ENCODE measurements at regions not wholly inside any gene's neighbourhood (a gene's known extent, or its start where the extent isn't known, plus 50 kb on each side); places are given as distances from the start of the nearest gene placed in this dataset.
"Not testable (repeated sequence)": the region's sequence is repeated elsewhere in the genome, so short reads cannot be mapped to it uniquely, and the experiment has no call there.

GRCh38 chr4:186428481-186428880 is 126.9 kb downstream of the MTNR1A start:
- no peak for DNase-seq (ENCODE audit: insufficient read length, low spot score)
- FAIRE-seq: no peak
- TF ChIP-seq PAX5 (IDR thresholded peaks at IDR 0.05; ENCODE audit: insufficient read depth, low read length, severe bottlenecking): no peak
- no peak for TF ChIP-seq POU2F2 (IDR thresholded peaks at IDR 0.05; ENCODE audit: low read depth, low read length)
- TF ChIP-seq TAF1 (IDR thresholded peaks at IDR 0.05; ENCODE audit: low read depth, low read length): no peak
- TF ChIP-seq POLR2A (IDR thresholded peaks at IDR 0.05; ENCODE audit: low read depth, low read length): no peak
- TF ChIP-seq SPI1 (IDR thresholded peaks at IDR 0.05; ENCODE audit: low read depth, low read length): no peak
- TF ChIP-seq POLR2AphosphoS5 (IDR thresholded peaks at IDR 0.05; ENCODE audit: low read depth, low read length): no peak

DNA sequence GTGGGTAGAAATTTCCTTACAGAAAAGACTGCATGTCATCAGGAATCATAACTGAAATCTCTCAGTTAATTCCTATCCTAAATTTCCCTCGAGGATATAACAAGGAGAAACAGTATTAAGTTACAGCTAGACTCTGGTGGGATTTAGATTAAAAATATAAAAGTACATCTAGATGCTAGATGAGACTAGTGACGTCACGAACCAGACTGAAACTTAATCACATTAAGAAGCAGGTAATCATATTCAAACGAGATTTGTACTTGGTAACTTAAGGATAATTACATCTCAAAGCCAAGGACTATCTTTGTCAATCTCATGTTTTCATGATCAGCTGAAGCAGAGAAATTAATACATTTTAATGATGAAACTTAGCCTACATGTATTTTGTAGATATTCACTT is 130.6 kb downstream of the MTNR1A start:
- TF ChIP-seq POLR2A (IDR thresholded peaks at IDR 0.05; ENCODE audit: low read depth, low read length) (no peak), PAX5 (IDR thresholded peaks at IDR 0.05; ENCODE audit: insufficient read depth, low read length, severe bottlenecking) (no peak), POLR2AphosphoS5 (IDR thresholded peaks at IDR 0.05; ENCODE audit: low read depth, low read length) (no peak), TAF1 (IDR thresholded peaks at IDR 0.05; ENCODE audit: low read depth, low read length) (no peak), POU2F2 (IDR thresholded peaks at IDR 0.05; ENCODE audit: low read depth, low read length) (no peak), SPI1 (IDR thresholded peaks at IDR 0.05; ENCODE audit: low read depth, low read length) (no peak)
- DNase-seq (ENCODE audit: insufficient read length, low spot score): no peak
- no peak for FAIRE-seq

- no peak for FAIRE-seq
- DNase-seq (ENCODE audit: insufficient read length, low spot score): no peak
- TF ChIP-seq PAX5 (IDR thresholded peaks at IDR 0.05; ENCODE audit: insufficient read depth, low read length, severe bottlenecking) (no peak), TAF1 (IDR thresholded peaks at IDR 0.05; ENCODE audit: low read depth, low read length) (no peak), POLR2A (IDR thresholded peaks at IDR 0.05; ENCODE audit: low read depth, low read length) (no peak), SPI1 (IDR thresholded peaks at IDR 0.05; ENCODE audit: low read depth, low read length) (no peak), POU2F2 (IDR thresholded peaks at IDR 0.05; ENCODE audit: low read depth, low read length) (no peak), POLR2AphosphoS5 (IDR thresholded peaks at IDR 0.05; ENCODE audit: low read depth, low read length) (no peak)
Observed at GRCh38 chr4:186422296-186422695, 133.1 kb downstream of the MTNR1A start.

DNA sequence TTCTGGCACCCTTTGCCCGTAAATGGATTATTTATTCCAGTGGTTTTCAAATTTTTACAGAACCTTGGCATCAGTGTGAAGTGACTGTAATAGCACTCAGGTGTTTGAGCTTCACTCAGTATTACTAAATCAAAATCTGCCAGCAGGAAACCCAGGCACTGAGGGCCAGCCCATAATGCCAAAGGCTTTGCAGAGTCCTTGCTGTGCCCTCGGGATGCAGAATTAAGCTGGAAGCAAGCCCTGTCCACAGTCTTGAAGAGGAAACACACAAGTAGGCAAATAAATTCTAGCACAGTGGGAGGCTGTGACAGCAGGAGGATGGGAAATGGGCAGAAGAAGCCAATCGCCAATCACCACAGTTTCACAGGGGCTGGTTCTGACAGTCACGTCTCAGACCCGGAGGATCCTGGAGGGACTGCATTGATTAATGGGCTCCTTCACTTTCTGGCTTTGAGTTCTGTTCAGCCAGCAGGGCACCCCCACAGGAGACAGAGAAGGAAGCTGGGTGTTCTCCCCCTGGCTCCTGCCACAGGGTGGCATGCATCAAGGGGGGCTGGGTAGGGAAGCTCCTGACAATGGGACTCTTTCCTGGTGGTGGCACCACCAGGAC is 138.8 kb downstream of the MTNR1A start:
- FAIRE-seq (no peak), DNase-seq (ENCODE audit: insufficient read length, low spot score) (no peak)

DNA sequence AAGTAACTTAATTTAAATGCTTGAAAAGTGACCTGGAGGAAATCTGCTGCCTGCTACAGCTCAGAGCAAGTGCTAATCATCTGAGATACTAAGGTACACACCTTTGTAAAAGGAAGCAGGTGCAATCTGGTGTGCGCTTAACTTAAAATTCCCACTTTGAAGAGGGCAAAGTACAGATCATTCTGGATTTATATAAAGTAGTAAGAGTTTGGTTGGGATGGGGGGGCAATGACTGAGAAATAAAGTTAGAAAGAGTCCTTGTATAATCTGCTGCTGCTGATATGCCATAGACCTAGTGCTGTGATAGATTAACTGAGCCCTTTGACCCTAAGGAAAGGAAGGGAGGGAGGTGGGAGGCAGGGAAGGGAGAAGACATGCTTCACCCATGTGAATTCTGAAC is 141.0 kb downstream of the MTNR1A start:
- TF ChIP-seq POLR2A (IDR thresholded peaks at IDR 0.05; ENCODE audit: low read depth, low read length) (no peak), POU2F2 (IDR thresholded peaks at IDR 0.05; ENCODE audit: low read depth, low read length) (no peak), PAX5 (IDR thresholded peaks at IDR 0.05; ENCODE audit: insufficient read depth, low read length, severe bottlenecking) (no peak), POLR2AphosphoS5 (IDR thresholded peaks at IDR 0.05; ENCODE audit: low read depth, low read length) (no peak), TAF1 (IDR thresholded peaks at IDR 0.05; ENCODE audit: low read depth, low read length) (no peak), SPI1 (IDR thresholded peaks at IDR 0.05; ENCODE audit: low read depth, low read length) (no peak)
- no peak for DNase-seq (ENCODE audit: insufficient read length, low spot score)
- no peak for FAIRE-seq

More for the DNA sequence above, 138.8 kb downstream of the MTNR1A start:
- TF ChIP-seq TAF1 (IDR thresholded peaks at IDR 0.05; ENCODE audit: low read depth, low read length) (no peak), POLR2A (IDR thresholded peaks at IDR 0.05; ENCODE audit: low read depth, low read length) (no peak), POU2F2 (IDR thresholded peaks at IDR 0.05; ENCODE audit: low read depth, low read length) (no peak), POLR2AphosphoS5 (IDR thresholded peaks at IDR 0.05; ENCODE audit: low read depth, low read length) (no peak), SPI1 (IDR thresholded peaks at IDR 0.05; ENCODE audit: low read depth, low read length) (no peak)

DNA sequence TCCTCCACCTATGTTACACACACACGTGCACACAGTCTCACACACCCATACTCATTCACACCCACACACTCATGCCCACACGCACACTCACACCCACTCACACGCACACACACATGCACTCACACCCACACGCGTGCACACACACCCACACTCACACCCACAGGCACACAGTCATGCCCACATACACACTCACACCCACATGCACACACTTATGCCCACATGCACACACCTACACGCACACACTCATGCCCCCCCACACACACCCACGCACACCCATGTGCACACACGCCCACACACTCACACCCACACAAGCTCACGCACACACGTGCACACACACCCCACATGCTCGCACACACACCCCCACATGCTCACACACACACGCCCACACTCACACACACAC is 140.0 kb downstream of the F11 start:
- DNase-seq (ENCODE audit: insufficient read length, low spot score) (no peak), FAIRE-seq (no peak)
- TF ChIP-seq SPI1 (IDR thresholded peaks at IDR 0.05; ENCODE audit: low read depth, low read length) (no peak), PAX5 (IDR thresholded peaks at IDR 0.05; ENCODE audit: insufficient read depth, low read length, severe bottlenecking) (no peak), POU2F2 (IDR thresholded peaks at IDR 0.05; ENCODE audit: low read depth, low read length) (peak; percentile 43; the same call in 1 of the 2 replicates), POLR2AphosphoS5 (IDR thresholded peaks at IDR 0.05; ENCODE audit: low read depth, low read length) (no peak), TAF1 (IDR thresholded peaks at IDR 0.05; ENCODE audit: low read depth, low read length) (no peak), POLR2A (IDR thresholded peaks at IDR 0.05; ENCODE audit: low read depth, low read length) (no peak)

DNA sequence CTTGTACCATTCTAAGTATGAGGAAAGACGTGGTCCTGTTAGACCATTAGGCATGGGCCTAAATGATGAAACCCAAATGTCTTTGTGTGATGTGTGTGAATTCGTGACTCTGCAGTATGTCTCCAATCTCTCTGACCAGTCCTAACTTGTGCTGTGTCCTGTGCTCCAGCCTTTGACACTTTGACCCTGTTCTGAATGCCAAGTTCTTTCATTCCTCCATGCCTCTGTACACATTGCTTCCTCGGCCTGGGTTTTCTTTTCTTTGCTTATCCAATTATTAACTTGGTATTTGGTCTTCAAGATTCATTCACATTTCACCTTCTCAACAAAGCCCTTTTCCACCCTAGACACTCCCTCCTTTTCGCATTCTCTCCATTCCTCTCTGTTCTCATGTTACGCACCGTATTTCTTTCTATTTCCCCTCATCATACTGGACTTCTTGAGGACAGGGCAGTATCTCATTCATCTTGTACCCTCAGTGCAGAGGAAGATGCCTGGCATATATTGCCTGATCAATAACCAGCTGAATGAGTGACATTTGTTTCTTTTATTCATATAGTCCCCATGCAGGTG is 138.7 kb downstream of the F11 start:
- no peak for DNase-seq (ENCODE audit: insufficient read length, low spot score)
- TF ChIP-seq TAF1 (IDR thresholded peaks at IDR 0.05; ENCODE audit: low read depth, low read length): no peak
- TF ChIP-seq PAX5 (IDR thresholded peaks at IDR 0.05; ENCODE audit: insufficient read depth, low read length, severe bottlenecking): no peak
- no peak for TF ChIP-seq POU2F2 (IDR thresholded peaks at IDR 0.05; ENCODE audit: low read depth, low read length)
- no peak for FAIRE-seq

GRCh38 chr4:186400676-186401075 is 134.7 kb downstream of the F11 start:
- DNase-seq (ENCODE audit: insufficient read length, low spot score) (no peak), FAIRE-seq (no peak)
- TF ChIP-seq POLR2AphosphoS5 (IDR thresholded peaks at IDR 0.05; ENCODE audit: low read depth, low read length) (no peak), POLR2A (IDR thresholded peaks at IDR 0.05; ENCODE audit: low read depth, low read length) (no peak), PAX5 (IDR thresholded peaks at IDR 0.05; ENCODE audit: insufficient read depth, low read length, severe bottlenecking) (no peak), TAF1 (IDR thresholded peaks at IDR 0.05; ENCODE audit: low read depth, low read length) (no peak), SPI1 (IDR thresholded peaks at IDR 0.05; ENCODE audit: low read depth, low read length) (no peak), POU2F2 (IDR thresholded peaks at IDR 0.05; ENCODE audit: low read depth, low read length) (no peak)

DNA sequence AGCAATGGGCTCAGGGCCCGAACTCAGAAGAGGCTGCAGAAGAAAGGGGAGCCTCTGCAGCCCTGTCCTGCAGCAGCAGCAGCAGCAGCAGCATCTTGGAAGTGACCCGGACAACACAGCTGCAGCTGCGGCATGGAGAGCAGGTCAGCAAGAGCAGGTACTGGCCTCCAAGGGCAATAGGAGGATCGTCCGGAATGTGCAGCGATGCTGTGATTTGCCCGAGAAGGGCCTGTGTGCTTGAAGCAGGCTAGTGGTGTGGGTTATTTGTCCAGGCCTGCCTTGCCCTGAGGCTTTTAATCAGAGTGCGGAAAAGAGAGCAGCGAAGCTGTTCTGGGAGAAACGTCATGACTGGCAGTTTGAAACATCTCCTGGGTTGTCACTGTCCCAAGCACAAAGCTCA is 126.0 kb downstream of the F11 start:
- TF ChIP-seq TAF1 (IDR thresholded peaks at IDR 0.05; ENCODE audit: low read depth, low read length) (no peak), SPI1 (IDR thresholded peaks at IDR 0.05; ENCODE audit: low read depth, low read length) (no peak), POLR2A (IDR thresholded peaks at IDR 0.05; ENCODE audit: low read depth, low read length) (no peak), PAX5 (IDR thresholded peaks at IDR 0.05; ENCODE audit: insufficient read depth, low read length, severe bottlenecking) (no peak), POLR2AphosphoS5 (IDR thresholded peaks at IDR 0.05; ENCODE audit: low read depth, low read length) (no peak), POU2F2 (IDR thresholded peaks at IDR 0.05; ENCODE audit: low read depth, low read length) (no peak)
- DNase-seq (ENCODE audit: insufficient read length, low spot score) (no peak), FAIRE-seq (no peak)

DNA sequence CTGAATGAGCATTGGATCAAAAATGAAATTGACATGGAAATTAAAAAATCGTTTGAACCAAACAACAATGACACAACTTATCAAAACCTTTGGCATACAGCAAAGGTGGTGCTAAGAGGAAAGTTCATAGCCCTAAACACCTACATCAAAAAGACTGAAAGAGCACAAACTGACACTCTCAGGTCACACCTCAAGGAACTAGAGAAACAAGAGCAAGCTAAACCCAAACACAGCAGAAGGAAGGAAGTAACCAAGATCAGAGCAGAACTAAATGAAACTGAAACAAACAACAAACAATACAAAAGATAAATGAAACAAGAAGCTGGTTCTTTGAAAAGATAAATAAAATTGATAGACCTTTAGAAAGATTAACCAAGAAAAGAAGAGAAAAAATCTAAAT is 118.3 kb downstream of the F11 start:
- FAIRE-seq; DNase-seq (ENCODE audit: insufficient read length, low spot score): not testable (repeated sequence)
